GOT3 (cell line): ENCODE measurements at regions not wholly inside any gene's neighbourhood (a gene's known extent, or its start where the extent isn't known, plus 50 kb on each side); places are given as distances from the start of the nearest gene placed in this dataset.
"Not testable (repeated sequence)": the region's sequence is repeated elsewhere in the genome, so short reads cannot be mapped to it uniquely, and the experiment has no call there.

ENCODE experiments used
- DNase-seq: peaks from one replicate; lab custom pipeline; 2025; ENCODE audit warnings: mixed read lengths; lab: John Stamatoyannopoulos, UW

GRCh38 chr3:20326541-20326940, 140.5 kb upstream of the SGO1 start:
- no peak for DNase-seq

- no peak for DNase-seq
These were observed 139.6 kb upstream of the SGO1 start for GRCh38 chr3:20325563-20325962.

- DNase-seq = no peak
These were observed 138.9 kb upstream of the SGO1 start for GRCh38 chr3:20324664-20325478.

- no peak for DNase-seq
These were observed 137.4 kb upstream of the SGO1 start for GRCh38 chr3:20323307-20323927.

GRCh38 chr3:20322085-20322484, 136.1 kb upstream of the SGO1 start:
- no peak for DNase-seq

GRCh38 chr3:20321391-20322047, 135.5 kb upstream of the SGO1 start:
- DNase-seq = no peak

GRCh38 chr3:20320489-20320888, 134.5 kb upstream of the SGO1 start:
- DNase-seq = no peak

GRCh38 chr3:20319551-20319950, 133.5 kb upstream of the SGO1 start:
- no peak for DNase-seq

GRCh38 chr3:20317616-20318015, 131.6 kb upstream of the SGO1 start:
- no peak for DNase-seq

- no peak for DNase-seq
These were observed 130.2 kb upstream of the SGO1 start for GRCh38 chr3:20316238-20316637.

- no peak for DNase-seq
These were observed 124.6 kb upstream of the SGO1 start for GRCh38 chr3:20310629-20311028.

- DNase-seq = no peak
These were observed 121.4 kb upstream of the SGO1 start for GRCh38 chr3:20307383-20307782.

GRCh38 chr3:20305647-20306046, 119.6 kb upstream of the SGO1 start:
- no peak for DNase-seq

GRCh38 chr3:20302766-20303165, 116.8 kb upstream of the SGO1 start:
- no peak for DNase-seq

- no peak for DNase-seq
These were observed 102.0 kb upstream of the SGO1 start for GRCh38 chr3:20288050-20288449.

GRCh38 chr3:20280257-20280656, 94.3 kb upstream of the SGO1 start:
- DNase-seq = no peak

GRCh38 chr3:20265977-20266376, 80.0 kb upstream of the SGO1 start:
- DNase-seq = not testable (repeated sequence)

- DNase-seq = no peak
These were observed 79.0 kb upstream of the SGO1 start for GRCh38 chr3:20264900-20265567.

GRCh38 chr3:20258371-20258770, 72.4 kb upstream of the SGO1 start:
- no peak for DNase-seq

- no peak for DNase-seq
These were observed 70.1 kb upstream of the SGO1 start for GRCh38 chr3:20256144-20256543.

GRCh38 chr3:20254268-20255117, 68.5 kb upstream of the SGO1 start:
- no peak for DNase-seq

- no peak for DNase-seq
These were observed 64.8 kb upstream of the SGO1 start for GRCh38 chr3:20250786-20251185.
